ENCODE measurements at regions not wholly inside any gene's neighbourhood (a gene's known extent, or its start where the extent isn't known, plus 50 kb on each side); places are given as distances from the start of the nearest gene placed in this dataset.

DNA sequence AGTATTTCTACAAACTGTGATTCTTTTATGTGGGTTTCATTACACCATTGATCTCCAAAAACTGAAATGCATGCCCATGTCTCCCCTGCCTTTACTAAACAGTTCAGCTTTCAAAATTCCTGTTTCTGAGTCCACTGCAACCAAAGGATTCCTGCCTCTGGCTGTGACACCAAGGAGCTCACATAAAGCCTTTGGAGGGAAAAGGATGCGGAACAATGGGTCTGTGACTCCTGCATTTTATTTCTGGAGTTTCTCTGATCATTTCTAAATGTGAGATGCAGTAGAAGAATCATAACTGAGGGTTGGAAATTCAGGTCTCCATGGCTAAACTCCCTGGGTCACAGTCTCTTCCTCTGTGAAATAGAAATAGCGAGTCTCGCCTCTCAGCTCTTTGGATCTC lies 149.5 kb downstream of the MEX3B start:
- TF ChIP-seq POLR2A (IDR thresholded peaks at IDR 0.05): no peak
- TF ChIP-seq, protein P1, sequence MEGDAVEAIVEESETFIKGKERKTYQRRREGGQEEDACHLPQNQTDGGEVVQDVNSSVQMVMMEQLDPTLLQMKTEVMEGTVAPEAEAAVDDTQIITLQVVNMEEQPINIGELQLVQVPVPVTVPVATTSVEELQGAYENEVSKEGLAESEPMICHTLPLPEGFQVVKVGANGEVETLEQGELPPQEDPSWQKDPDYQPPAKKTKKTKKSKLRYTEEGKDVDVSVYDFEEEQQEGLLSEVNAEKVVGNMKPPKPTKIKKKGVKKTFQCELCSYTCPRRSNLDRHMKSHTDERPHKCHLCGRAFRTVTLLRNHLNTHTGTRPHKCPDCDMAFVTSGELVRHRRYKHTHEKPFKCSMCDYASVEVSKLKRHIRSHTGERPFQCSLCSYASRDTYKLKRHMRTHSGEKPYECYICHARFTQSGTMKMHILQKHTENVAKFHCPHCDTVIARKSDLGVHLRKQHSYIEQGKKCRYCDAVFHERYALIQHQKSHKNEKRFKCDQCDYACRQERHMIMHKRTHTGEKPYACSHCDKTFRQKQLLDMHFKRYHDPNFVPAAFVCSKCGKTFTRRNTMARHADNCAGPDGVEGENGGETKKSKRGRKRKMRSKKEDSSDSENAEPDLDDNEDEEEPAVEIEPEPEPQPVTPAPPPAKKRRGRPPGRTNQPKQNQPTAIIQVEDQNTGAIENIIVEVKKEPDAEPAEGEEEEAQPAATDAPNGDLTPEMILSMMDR (IDR thresholded peaks at IDR 0.05): no peak
